HEK293 (cell line): ENCODE measurements at regions not wholly inside any gene's neighbourhood (a gene's known extent, or its start where the extent isn't known, plus 50 kb on each side); places are given as distances from the start of the nearest gene placed in this dataset.

Source experiments
- CTCF ChIA-PET: fragments of 350-600 bp; formaldehyde crosslinking; extraction: SDS; loops from one replicate; lab custom pipeline; 2021; ENCODE audit warnings: antibody characterized with exemption; lab: Yijun Ruan, JAX
- POLR2A ChIA-PET: fragments of 300-600 bp; formaldehyde crosslinking; extraction: SDS; loops from one replicate; lab custom pipeline; 2020; ENCODE audit warnings: antibody characterized with exemption, inconsistent platforms; lab: Yijun Ruan, JAX
- H3K27ac ChIP-seq: fragments of 200-500 bp; sonication (Bioruptor generic); 2 replicates; pipeline ENCODE4 v1.5.1; 2014; ENCODE audit warnings: low read depth, low read length, control low read depth, inconsistent platforms; ENCODE audit errors: extremely low read depth
- H3K36me3 ChIP-seq, 2 experiments: fragments of 200-500 bp in 1 of 2; sonication (Bioruptor generic) in 1 of 2; 1 replicate in 1 of 2; 2 replicates in 1 of 2; pipeline ENCODE4 v1.5.1; 2014 to 2017; ENCODE audit warnings: inconsistent platforms in 2 of 2, low read length in 2 of 2; ENCODE audit not compliant: control insufficient read depth in 2 of 2, insufficient read depth in 1 of 2
- H3K4me1 ChIP-seq: fragments of 200-500 bp; sonication (Bioruptor generic); 2 replicates; pipeline ENCODE4 v1.5.1; 2014; ENCODE audit warnings: mild to moderate bottlenecking, low read length, inconsistent platforms; ENCODE audit not compliant: control insufficient read depth, insufficient read depth
- H3K4me3 ChIP-seq: 2 replicates; pipeline ENCODE4 v1.5.1; 2011; ENCODE audit warnings: low read depth, mild to moderate bottlenecking, control low read depth, low read length, moderate library complexity
- H3K9me3 ChIP-seq: fragments of 200-500 bp; sonication (Bioruptor generic); 2 replicates; pipeline ENCODE4 v1.5.1; 2014; ENCODE audit warnings: low read depth, low read length, inconsistent platforms; ENCODE audit not compliant: control insufficient read depth, insufficient read depth
- GLI4 ChIP-seq: fragments of 450-650 bp; formaldehyde crosslinking; IDR thresholded peaks from 2 replicates; pipeline ENCODE4 v1.5.1; 2016; ENCODE audit warnings: missing biosample characterization, missing genetic modification characterization
- HOXA7 ChIP-seq: sonication (generic); formaldehyde crosslinking; IDR thresholded peaks from 2 replicates; pipeline ENCODE4 v1.8.1; 2022; ENCODE audit warnings: missing genetic modification reagents, borderline replicate concordance
- OSR2 ChIP-seq: fragments of 450-650 bp; formaldehyde crosslinking; IDR thresholded peaks from 2 replicates; pipeline ENCODE4 v1.5.1; 2016; ENCODE audit warnings: missing biosample characterization, missing genetic modification characterization
- OVOL3 ChIP-seq: fragments of 450-650 bp; formaldehyde crosslinking; IDR thresholded peaks from 2 replicates; pipeline ENCODE4 v1.5.1; 2016; ENCODE audit warnings: missing biosample characterization, missing genetic modification characterization
- WT1 ChIP-seq: fragments of 450-650 bp; formaldehyde crosslinking; IDR thresholded peaks from 2 replicates; pipeline ENCODE4 v1.5.1; 2016; ENCODE audit warnings: missing biosample characterization, missing genetic modification characterization
- ZFP3 ChIP-seq: fragments of 450-650 bp; formaldehyde crosslinking; IDR thresholded peaks from 2 replicates; pipeline ENCODE4 v1.5.1; 2016; ENCODE audit warnings: low read depth, missing biosample characterization, missing genetic modification characterization
- ZFP37 ChIP-seq: fragments of 450-650 bp; formaldehyde crosslinking; IDR thresholded peaks from 2 replicates; pipeline ENCODE4 v1.5.1; 2016; ENCODE audit warnings: missing biosample characterization, missing genetic modification characterization
- ZNF10 ChIP-seq: fragments of 450-650 bp; formaldehyde crosslinking; IDR thresholded peaks from 2 replicates; pipeline ENCODE4 v1.5.1; 2017; ENCODE audit warnings: missing biosample characterization, missing genetic modification characterization
- ZNF184 ChIP-seq: fragments of 450-650 bp; IDR thresholded peaks from 2 replicates; pipeline ENCODE4 v1.5.1; 2018; ENCODE audit warnings: missing biosample characterization, mild to moderate bottlenecking, missing genetic modification characterization
- ZNF23 ChIP-seq: fragments of 450-650 bp; formaldehyde crosslinking; IDR thresholded peaks from 2 replicates; pipeline ENCODE4 v1.5.1; 2016; ENCODE audit warnings: missing biosample characterization, missing genetic modification characterization, borderline replicate concordance
- ZNF473 ChIP-seq: fragments of 450-650 bp; formaldehyde crosslinking; IDR thresholded peaks from 2 replicates; pipeline ENCODE4 v1.5.1; 2017; ENCODE audit warnings: missing biosample characterization, missing genetic modification characterization
- ZNF501 ChIP-seq: fragments of 450-650 bp; formaldehyde crosslinking; IDR thresholded peaks from 2 replicates; pipeline ENCODE4 v1.5.1; 2016; ENCODE audit warnings: missing biosample characterization, missing genetic modification characterization
- ZNF510 ChIP-seq: fragments of 450-650 bp; formaldehyde crosslinking; IDR thresholded peaks from 2 replicates; pipeline ENCODE4 v1.5.1; 2018; ENCODE audit warnings: mild to moderate bottlenecking, missing genetic modification characterization, missing biosample characterization; ENCODE audit not compliant: insufficient replicate concordance
- ZNF571 ChIP-seq: fragments of 450-650 bp; formaldehyde crosslinking; IDR thresholded peaks from 2 replicates; pipeline ENCODE4 v1.5.0; 2017; ENCODE audit warnings: missing biosample characterization, missing genetic modification characterization
- ZNF623 ChIP-seq: fragments of 450-650 bp; formaldehyde crosslinking; IDR thresholded peaks from 2 replicates; pipeline ENCODE4 v1.5.1; 2016; ENCODE audit warnings: missing biosample characterization, missing genetic modification characterization
- ZNF626 ChIP-seq: fragments of 450-650 bp; sonication (Bioruptor Pico); formaldehyde crosslinking; IDR thresholded peaks from 2 replicates; pipeline ENCODE4 v1.5.1; 2018; ENCODE audit warnings: missing biosample characterization, missing genetic modification characterization, inconsistent platforms
- ZNF768 ChIP-seq: fragments of 450-650 bp; formaldehyde crosslinking; IDR thresholded peaks from 2 replicates; pipeline ENCODE4 v1.5.1; 2018; ENCODE audit warnings: missing biosample characterization, mild to moderate bottlenecking, missing genetic modification characterization
- ZSCAN16 ChIP-seq: fragments of 450-650 bp; formaldehyde crosslinking; IDR thresholded peaks from 2 replicates; pipeline ENCODE4 v1.5.1; 2016; ENCODE audit warnings: missing biosample characterization, missing genetic modification characterization
- TF ChIP-seq, protein P1 (sequence below): fragments of 450-650 bp; formaldehyde crosslinking; optimal IDR thresholded peaks from 2 replicates; pipeline ENCODE3; 2016; ENCODE audit warnings: missing biosample characterization, mild to moderate bottlenecking, missing genetic modification characterization
- TF ChIP-seq, protein P2 (sequence below): fragments of 450-650 bp; formaldehyde crosslinking; IDR thresholded peaks from 2 replicates; pipeline ENCODE4; 2016; ENCODE audit warnings: missing biosample characterization, missing genetic modification characterization
- TF ChIP-seq, protein P3 (sequence below): fragments of 450-650 bp; formaldehyde crosslinking; IDR thresholded peaks from 2 replicates; pipeline ENCODE4 v1.5.1; 2017; ENCODE audit warnings: missing biosample characterization, missing genetic modification characterization

DNA sequence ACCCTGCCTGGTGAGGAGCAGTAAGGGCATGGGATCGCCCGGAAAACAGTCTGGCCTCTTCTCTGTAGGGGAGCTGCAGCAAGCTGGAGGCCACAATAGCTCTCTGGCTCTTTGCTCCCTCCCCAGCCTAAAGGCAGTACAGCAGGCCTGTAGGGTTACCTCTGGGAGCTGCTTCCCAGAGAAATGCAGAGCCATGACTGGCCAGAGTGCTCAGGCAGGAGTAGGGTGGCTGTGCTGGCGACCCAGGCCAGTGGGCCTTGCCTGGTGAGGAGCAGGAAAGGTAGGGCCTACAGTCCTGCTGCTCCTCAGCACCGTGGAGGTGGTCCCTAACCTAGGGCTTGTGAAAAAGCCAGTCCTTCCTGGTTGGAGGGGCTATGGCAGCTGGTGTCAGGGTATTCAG lies 129.9 kb upstream of the CHD6 start:
- Histone ChIP-seq H3K36me3 (no peaks in the 10 kb centered on the region), H3K9me3 (no peaks in the 10 kb centered on the region), H3K27ac (no peak overlapping the region), H3K4me3 (no peak overlapping the region), H3K4me1 (no peaks in the 10 kb centered on the region)
- TF ChIP-seq GLI4 (no peak), ZFP3 (no peak), WT1 (no peak), ZNF571 (tag by site-specific recombination) (no peak), OSR2 (tag by site-specific recombination) (no peak), ZFP37 (tag by site-specific recombination) (no peak), ZNF623 (tag by site-specific recombination) (no peak), ZNF768 (tag by site-specific recombination) (no peak), HOXA7 (CRISPR knock-in tag) (no peak), ZSCAN16 (tag by site-specific recombination) (no peak)
- TF ChIP-seq, protein P1, sequence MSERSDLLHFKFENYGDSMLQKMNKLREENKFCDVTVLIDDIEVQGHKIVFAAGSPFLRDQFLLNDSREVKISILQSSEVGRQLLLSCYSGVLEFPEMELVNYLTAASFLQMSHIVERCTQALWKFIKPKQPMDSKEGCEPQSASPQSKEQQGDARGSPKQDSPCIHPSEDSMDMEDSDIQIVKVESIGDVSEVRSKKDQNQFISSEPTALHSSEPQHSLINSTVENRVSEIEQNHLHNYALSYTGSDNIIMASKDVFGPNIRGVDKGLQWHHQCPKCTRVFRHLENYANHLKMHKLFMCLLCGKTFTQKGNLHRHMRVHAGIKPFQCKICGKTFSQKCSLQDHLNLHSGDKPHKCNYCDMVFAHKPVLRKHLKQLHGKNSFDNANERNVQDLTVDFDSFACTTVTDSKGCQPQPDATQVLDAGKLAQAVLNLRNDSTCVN: no peak
- TF ChIP-seq, protein P2, sequence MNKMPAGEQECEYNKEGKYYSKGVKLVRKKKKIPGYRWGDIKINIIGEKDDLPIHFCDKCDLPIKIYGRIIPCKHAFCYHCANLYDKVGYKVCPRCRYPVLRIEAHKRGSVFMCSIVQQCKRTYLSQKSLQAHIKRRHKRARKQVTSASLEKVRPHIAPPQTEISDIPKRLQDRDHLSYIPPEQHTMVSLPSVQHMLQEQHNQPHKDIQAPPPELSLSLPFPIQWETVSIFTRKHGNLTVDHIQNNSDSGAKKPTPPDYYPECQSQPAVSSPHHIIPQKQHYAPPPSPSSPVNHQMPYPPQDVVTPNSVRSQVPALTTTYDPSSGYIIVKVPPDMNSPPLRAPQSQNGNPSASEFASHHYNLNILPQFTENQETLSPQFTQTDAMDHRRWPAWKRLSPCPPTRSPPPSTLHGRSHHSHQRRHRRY: no peak
- CTCF ChIA-PET: interaction anchor here (0.5 to 1.0 kb wide), 2 partner anchors 11 to 106 kb away, joined by 3 read pairs; no protein-coding TSS in a partner anchor
- POLR2A ChIA-PET: no interaction called here

DNA sequence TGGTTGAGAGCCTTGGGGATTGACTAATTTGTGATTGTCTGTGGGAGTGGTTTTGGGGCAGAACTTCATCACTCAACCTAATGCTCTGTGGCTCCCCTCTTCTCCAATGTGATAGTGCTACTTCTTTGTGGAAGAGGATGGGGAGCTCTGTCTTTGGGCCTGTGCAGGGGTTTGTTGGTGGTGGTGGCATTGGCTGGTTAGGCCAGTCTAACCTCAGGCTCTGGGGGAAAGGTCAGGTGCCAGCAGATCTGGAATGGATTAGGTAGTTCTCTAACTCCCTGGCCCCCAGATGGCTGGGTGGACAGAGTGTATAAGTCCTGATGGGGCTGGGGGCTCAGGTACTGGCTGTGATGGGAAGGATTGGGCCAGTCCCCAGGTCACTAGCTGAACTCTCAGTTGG lies 129.0 kb upstream of the CHD6 start:
- ChIA-PET CTCF (interaction anchor here (0.6 to 1.4 kb wide), 5 partner anchors 8 to 421 kb away, joined by 3 to 7 read pairs (median 4); no protein-coding TSS in a partner anchor), POLR2A (no interaction called here)
- Histone ChIP-seq H3K27ac (no peak overlapping the region), H3K9me3 (no peaks in the 10 kb centered on the region), H3K4me1 (no peaks in the 10 kb centered on the region), H3K36me3 (no peaks in the 10 kb centered on the region), H3K4me3 (no peak overlapping the region)
- TF ChIP-seq ZNF626 (tag by site-specific recombination) (no peak), ZNF510 (no peak), ZNF184 (tag by site-specific recombination) (no peak), ZNF501 (tag by site-specific recombination) (no peak), OVOL3 (tag by site-specific recombination) (no peak), ZNF10 (tag by site-specific recombination) (no peak), ZNF23 (tag by site-specific recombination) (no peak), ZNF473 (tag by site-specific recombination) (no peak)
- TF ChIP-seq, protein P3, sequence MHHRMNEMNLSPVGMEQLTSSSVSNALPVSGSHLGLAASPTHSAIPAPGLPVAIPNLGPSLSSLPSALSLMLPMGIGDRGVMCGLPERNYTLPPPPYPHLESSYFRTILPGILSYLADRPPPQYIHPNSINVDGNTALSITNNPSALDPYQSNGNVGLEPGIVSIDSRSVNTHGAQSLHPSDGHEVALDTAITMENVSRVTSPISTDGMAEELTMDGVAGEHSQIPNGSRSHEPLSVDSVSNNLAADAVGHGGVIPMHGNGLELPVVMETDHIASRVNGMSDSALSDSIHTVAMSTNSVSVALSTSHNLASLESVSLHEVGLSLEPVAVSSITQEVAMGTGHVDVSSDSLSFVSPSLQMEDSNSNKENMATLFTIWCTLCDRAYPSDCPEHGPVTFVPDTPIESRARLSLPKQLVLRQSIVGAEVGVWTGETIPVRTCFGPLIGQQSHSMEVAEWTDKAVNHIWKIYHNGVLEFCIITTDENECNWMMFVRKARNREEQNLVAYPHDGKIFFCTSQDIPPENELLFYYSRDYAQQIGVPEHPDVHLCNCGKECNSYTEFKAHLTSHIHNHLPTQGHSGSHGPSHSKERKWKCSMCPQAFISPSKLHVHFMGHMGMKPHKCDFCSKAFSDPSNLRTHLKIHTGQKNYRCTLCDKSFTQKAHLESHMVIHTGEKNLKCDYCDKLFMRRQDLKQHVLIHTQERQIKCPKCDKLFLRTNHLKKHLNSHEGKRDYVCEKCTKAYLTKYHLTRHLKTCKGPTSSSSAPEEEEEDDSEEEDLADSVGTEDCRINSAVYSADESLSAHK (tag by site-specific recombination): no peak
